Stimulated activated CD4-positive, alpha-beta T cell treated with anti-CD3 and anti-CD28 coated beads, Interleukin-1b, Interleukin-23, amount 100 ng/mL, for 4 hours (primary cell): ENCODE measurements at regions not wholly inside any gene's neighbourhood (a gene's known extent, or its start where the extent isn't known, plus 50 kb on each side); places are given as distances from the start of the nearest gene placed in this dataset.

Experiments used
- DNase-seq, 2 donors: peaks; one replicate each; pipeline ENCODE4 v3.0.0-alpha.2; 2020; ENCODE audit warnings: low read depth in 2 of 2

GRCh38 chr11:19661827-19662226, 50.8 kb upstream of the NAV2 start:
- no peak for DNase-seq

DNA sequence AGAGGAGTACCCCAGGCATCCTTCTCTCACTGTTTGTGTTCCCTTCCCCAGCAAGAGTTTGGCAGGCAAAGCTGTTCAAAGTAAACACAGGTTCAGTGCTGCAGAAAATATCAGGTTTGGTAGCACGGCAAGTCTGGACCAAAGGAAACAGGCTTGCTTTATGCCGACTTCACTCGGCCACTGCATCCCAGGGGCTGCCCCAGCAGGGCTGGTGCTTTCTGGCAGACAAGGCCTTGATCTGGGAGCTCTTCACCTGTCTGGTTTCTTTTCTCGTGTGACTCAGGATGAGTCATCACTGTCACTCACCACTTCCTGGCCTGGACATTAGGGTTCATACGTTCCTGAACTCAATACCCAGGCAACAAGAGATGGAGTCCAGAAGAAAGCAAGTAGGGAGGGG, 52.6 kb upstream of the NAV2 start:
- DNase-seq, result no peak

GRCh38 chr11:19659529-19659928, 53.1 kb upstream of the NAV2 start:
- no peak for DNase-seq

DNA sequence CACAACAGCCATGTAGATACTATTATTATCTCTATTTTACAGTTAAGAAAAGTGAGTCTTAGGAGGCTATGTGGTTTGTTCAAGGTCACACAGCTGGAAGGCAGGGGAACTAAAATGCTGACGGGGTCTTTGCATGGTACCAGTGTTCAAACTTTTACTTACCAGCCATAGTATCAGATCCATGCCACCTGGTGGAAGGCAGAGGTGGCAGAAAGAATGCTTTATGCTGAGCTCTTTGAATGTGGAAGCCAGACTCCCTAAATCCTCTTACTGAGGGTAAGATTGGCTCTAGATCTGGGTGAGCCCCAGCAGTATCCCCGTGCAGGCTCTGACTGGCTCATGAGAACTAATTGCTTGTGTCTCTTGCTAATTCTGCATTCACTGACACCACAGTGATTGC, 54.3 kb upstream of the NAV2 start:
- no peak for DNase-seq

DNA sequence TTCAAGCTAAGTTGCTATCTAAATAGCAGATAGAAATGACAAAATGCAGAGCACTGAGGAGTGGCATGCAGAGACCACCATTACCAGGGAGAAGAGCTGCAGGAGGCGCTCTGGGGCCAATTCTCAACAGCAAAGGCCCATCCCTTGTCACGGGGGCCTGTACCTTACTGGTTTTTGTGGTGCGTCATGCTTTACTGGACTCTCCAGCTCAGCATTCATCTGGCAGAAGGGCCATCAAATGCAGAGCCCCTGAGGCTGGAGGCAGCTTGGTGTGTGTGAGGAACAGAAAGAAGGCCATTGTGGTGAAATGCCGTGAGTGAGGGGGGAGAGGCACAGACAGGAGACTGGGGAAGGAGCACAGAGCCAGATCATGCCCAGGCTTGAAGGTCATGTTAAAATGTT, 56.5 kb upstream of the NAV2 start:
- no peak for DNase-seq

DNA sequence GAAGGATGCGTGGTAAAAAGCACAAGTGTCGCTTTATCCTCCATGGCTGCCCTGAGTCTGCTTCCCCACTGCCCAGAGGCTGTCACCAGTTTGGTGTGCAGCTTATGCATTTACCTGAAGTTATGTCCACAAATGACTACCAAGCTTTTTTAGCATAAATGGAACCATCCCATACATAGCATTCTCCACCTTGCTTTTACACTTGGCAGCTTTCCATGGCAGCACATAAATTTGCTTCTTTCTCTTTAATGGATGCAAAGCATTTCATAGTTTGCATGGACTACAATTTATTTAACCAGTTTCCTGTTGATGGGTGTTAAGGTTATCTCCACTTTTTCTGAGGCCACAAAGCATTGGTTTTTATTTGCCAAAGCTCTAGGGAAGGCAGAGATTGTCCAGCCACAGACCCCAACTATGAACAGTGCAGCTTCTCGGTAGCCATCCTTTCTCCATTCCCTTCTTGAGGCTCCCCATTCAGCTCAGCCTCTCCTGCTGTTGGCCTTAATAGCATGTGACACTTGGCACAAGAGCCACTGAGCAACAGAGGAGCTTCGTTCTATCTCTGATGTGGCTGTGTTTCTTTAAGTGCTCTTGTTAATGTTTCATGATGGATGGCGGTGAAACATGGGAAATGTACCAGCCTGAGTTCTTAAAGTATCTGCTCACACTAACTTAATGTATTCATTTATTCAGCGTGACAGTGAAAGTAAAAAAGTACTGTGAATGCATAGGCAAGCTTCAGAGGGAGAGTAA, 59.8 kb upstream of the NAV2 start:
- no peak for DNase-seq

DNA sequence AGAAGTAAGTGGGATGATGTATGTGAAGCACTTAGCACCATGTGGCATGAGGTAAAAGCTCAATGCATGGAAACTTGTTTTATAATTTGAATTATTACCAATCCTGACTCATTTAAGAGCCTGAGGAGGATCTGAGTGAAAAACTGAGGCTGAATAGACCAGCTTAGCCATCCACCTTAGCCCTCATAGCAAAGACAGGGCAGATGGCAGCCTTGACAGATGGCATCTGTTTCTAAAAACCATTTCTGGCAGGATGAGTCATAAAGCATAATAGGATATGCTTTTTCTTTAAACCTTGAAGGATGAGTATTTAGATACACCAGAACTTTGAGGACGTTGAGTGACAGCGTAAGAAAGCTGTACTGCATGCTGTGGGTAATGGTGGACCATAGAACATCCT, 61.0 kb upstream of the NAV2 start:
- DNase-seq, result no peak

- DNase-seq, result no peak
These were observed 61.6 kb upstream of the NAV2 start for GRCh38 chr11:19651028-19651427.

DNA sequence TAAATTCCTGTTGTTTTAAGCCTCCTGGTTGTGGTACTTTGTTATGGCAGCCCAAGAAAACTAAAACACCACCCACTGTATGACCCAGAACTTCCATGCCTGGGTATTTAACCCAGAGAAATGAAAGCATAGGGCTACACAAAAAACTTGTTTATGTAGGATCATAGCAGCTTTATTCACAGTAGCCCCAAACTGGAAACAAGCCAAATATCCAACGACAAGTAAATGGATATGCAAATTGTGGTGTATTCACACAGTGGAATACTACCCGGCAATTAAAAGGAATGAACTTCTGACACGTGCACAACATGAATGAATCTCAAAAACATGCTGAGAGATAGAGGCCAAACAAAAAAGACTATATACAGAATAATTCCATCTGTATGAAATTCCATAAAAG, 62.2 kb upstream of the NAV2 start:
- DNase-seq, result no peak

DNA sequence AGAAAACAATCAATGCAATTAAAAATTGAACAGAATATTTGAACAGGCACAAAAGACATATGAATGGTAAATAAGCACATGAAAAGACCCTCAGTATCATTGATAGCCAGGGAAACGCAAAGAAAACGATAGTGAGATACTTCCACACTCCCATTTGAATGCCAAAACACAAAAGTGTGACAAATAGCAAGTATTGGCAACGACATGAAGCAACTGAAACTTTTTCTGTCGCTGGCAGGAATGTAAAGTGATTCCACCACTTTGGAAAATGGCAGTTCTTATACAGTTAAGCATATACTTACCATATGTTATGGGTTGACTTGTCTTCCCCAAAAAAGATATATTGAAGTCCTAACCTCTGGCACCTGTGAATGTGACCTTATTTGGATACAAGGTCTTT, 62.9 kb upstream of the NAV2 start:
- no peak for DNase-seq

DNA sequence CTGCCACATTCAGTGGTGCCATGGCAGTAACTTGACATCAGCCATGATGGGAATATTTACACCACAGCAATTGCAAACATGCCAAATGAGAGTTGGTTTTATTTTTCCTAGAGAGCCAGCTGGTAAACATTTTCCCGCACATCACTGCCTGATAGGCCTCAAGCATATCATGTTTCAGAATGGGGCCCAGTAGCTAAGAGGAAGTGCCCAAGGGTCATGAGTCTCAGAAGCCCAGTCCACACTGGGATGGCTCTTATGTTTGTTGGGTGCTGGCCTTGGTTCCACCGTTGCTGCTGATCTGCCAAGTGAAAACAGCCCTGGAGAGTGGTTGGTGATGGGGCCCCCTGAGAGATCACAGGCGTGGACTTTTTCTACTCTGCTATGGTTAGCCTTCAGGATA, 64.3 kb upstream of the NAV2 start:
- no peak for DNase-seq

GRCh38 chr11:19647816-19648215, 64.8 kb upstream of the NAV2 start:
- no peak for DNase-seq

- DNase-seq, result no peak
These were observed 65.7 kb upstream of the NAV2 start for GRCh38 chr11:19646921-19647320.

GRCh38 chr11:19646308-19646707, 66.3 kb upstream of the NAV2 start:
- DNase-seq, result no peak

DNA sequence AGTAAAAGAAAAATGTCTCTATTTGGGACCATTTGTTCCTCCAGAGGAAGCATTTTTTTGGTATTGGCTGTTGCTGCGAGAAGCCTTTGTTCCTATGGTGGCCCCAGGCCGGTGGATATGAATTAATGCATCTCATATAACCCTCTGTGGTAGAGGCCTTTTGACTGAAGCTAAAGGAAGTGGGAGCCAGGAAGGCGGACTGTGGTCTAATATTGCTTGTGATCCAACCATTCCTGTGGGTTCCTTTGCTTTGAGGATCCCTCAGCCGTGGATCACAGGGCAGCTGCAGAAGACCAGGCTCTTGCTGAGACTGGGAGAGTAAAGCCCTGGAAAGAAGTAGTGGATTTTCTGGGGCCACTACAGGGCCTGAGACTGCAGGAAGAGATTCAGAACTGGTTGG, 68.3 kb upstream of the NAV2 start:
- DNase-seq, result no peak

DNA sequence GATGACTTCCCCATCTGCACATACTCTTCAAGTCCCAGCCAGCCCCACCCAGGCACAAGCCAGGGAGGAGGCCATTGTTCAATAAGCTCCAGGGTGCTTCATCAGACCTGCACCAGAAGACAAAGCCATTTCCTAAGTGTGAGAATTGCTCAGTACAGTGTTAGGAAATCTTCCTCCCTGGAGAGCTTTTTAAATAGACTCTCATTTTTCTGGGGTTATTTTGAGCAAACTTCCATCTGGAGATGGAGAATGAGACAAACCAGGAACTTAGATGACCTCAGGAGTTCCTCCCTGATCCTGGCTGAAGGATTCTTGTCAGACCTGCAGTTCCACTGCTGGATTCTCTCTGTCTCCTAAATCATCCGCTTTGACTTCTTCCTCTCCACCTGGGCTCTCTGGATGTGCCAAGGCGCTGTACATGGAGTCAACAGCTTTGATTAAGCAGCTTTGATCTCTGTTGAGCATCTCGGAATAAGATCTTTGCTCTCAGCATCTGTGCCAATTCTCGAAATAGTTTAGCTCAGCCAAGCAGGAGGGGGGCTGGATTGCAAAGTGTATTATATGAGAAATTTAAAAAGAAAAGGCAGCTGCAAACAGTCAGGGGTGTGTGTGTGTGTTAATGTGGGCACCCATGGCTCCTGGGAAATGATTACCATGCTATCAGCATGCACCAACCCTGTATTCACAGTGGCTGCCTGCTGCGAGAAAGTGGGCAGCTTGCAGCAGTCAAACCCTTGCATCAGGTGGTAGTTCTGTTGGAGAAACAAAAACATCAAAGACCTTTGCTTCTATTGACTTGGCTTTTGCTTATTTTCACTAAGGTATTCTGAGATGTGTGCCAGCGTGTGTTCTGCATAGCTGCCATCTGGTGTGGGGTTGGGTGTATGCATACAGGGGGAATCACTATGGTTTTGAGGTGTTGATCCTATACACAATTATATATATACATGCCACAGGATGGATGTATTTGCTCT, 70.2 kb upstream of the NAV2 start:
- no peak for DNase-seq

DNA sequence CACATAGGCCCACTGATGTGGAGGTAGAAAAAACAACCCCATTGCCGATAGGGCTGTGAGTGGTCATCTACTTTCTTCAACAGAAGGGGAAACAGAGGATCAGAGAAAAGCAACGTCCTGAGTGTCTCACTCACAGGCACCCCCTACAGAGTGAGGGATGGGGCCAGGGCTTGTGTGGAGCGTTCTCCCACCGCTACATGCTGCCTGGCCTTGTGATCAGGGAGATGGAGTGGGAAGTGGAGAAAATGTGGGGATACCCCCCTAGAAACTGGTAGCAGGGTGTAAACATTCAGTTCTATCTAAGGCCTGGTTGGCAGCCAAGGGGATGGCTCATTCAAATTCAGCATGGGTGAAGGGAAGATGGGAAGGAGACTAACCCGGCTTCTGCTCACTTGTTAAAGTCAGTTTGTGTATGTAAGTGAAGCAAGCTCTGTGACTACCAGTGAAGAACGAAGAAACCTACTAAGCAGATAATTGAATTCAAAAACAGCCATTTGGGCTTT, 73.0 kb upstream of the NAV2 start:
- no peak for DNase-seq

- DNase-seq, result no peak
These were observed 77.3 kb upstream of the NAV2 start for GRCh38 chr11:19635332-19635731.

DNA sequence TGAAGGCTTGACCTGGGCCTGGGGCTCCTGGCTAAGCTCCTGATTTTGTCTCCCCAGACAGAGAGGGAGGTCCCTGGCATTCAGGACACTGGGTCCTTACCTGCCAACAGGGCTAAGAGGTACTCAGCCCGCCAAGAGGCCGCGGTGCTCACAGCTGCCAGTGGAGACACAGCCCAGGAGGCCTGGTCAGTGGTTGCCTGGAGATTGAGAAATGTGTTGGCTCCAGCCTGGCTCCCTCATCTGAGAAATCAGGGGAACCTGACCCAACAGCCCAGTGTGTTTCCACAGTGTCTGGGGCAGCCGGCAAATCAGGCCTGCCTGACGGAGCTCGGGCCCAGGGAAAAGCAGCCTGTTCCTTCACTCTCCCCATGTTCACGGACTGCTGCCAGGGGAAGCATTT, 79.4 kb upstream of the NAV2 start:
- DNase-seq, result no peak

DNA sequence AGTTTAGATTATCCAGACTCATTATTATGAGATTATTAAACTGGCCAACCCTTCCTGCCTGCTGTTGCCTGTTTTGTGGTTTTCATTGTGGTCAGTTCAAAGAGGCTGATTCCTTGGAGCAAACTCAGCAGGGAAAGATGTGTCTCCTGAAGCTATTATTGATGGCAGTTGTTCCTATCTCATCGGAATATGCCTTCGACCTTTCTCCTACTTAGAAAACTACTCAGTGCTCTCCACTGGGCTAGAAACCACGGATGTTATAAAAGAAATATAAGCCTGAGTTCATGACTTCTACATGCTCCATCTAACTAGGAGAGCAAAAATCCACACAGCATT, 80.2 kb upstream of the NAV2 start:
- no peak for DNase-seq

- no peak for DNase-seq
These were observed 80.7 kb upstream of the NAV2 start for GRCh38 chr11:19631712-19632498.

GRCh38 chr11:19628018-19628417, 84.6 kb upstream of the NAV2 start:
- DNase-seq, result no peak
